Stimulated activated CD4-positive, alpha-beta T cell treated with anti-CD3 and anti-CD28 coated beads, Interleukin-1b, Interleukin-23, amount 100 ng/mL, for 48 hours (primary cell): ENCODE measurements at regions not wholly inside any gene's neighbourhood (a gene's known extent, or its start where the extent isn't known, plus 50 kb on each side); places are given as distances from the start of the nearest gene placed in this dataset.
A peak's percentile ranks its signal among the peaks of the same experiment; 100 is the strongest.

Source experiments
- DNase-seq: peaks from one replicate; pipeline ENCODE4 v3.0.0-alpha.2; 2020

- DNase-seq: no peak
Observed at GRCh38 chr4:14496969-14497368, 505.3 kb upstream of the CPEB2 start.

- DNase-seq: no peak
Observed at GRCh38 chr4:14504162-14504561, 498.1 kb upstream of the CPEB2 start.

GRCh38 chr4:14513471-14513870 is 488.8 kb upstream of the CPEB2 start:
- no peak for DNase-seq

- no peak for DNase-seq
Observed at GRCh38 chr4:14515556-14515955, 486.7 kb upstream of the CPEB2 start.

- DNase-seq: no peak
Observed at GRCh38 chr4:14518136-14518535, 484.1 kb upstream of the CPEB2 start.

GRCh38 chr4:14520171-14520570 is 482.1 kb upstream of the CPEB2 start:
- DNase-seq: no peak

- DNase-seq: no peak
Observed at GRCh38 chr4:14524276-14524675, 478.0 kb upstream of the CPEB2 start.

GRCh38 chr4:14528918-14529317 is 473.4 kb upstream of the CPEB2 start:
- no peak for DNase-seq

GRCh38 chr4:14529653-14530052 is 472.6 kb upstream of the CPEB2 start:
- DNase-seq: no peak

GRCh38 chr4:14532436-14532835 is 469.8 kb upstream of the CPEB2 start:
- DNase-seq: no peak

- DNase-seq: no peak
Observed at GRCh38 chr4:14539246-14539645, 463.0 kb upstream of the CPEB2 start.

GRCh38 chr4:14545163-14545562 is 457.1 kb upstream of the CPEB2 start:
- DNase-seq: no peak

- no peak for DNase-seq
Observed at GRCh38 chr4:14545807-14546206, 456.5 kb upstream of the CPEB2 start.

GRCh38 chr4:14552119-14552518 is 450.2 kb upstream of the CPEB2 start:
- no peak for DNase-seq

GRCh38 chr4:14559646-14560045 is 442.6 kb upstream of the CPEB2 start:
- DNase-seq: no peak

GRCh38 chr4:14560577-14560976 is 441.7 kb upstream of the CPEB2 start:
- DNase-seq: no peak

GRCh38 chr4:14562901-14563300 is 439.4 kb upstream of the CPEB2 start:
- DNase-seq: no peak

- DNase-seq: no peak
Observed at GRCh38 chr4:14564281-14564680, 438.0 kb upstream of the CPEB2 start.

- peak; percentile 3 for DNase-seq
Observed at GRCh38 chr4:14566518-14566917, 435.8 kb upstream of the CPEB2 start.

- no peak for DNase-seq
Observed at GRCh38 chr4:14568351-14568750, 433.9 kb upstream of the CPEB2 start.

- no peak for DNase-seq
Observed at GRCh38 chr4:14575289-14575688, 427.0 kb upstream of the CPEB2 start.

- no peak for DNase-seq
Observed at GRCh38 chr4:14575919-14576318, 426.4 kb upstream of the CPEB2 start.

GRCh38 chr4:14580061-14580460 is 422.2 kb upstream of the CPEB2 start:
- no peak for DNase-seq

GRCh38 chr4:14581741-14582140 is 420.5 kb upstream of the CPEB2 start:
- DNase-seq: no peak

- no peak for DNase-seq
Observed at GRCh38 chr4:14582677-14583076, 419.6 kb upstream of the CPEB2 start.

GRCh38 chr4:14583331-14583730 is 418.9 kb upstream of the CPEB2 start:
- no peak for DNase-seq
